OCI-LY7 (cell line): ENCODE measurements at regions not wholly inside any gene's neighbourhood (a gene's known extent, or its start where the extent isn't known, plus 50 kb on each side); places are given as distances from the start of the nearest gene placed in this dataset.

Experiments used
- CTCF ChIP-seq: fragments of 200-600 bp; sonication (generic); conservative IDR thresholded peaks from 2 replicates; pipeline ENCODE4 v1.5.1; 2014; ENCODE audit warnings: mild to moderate bottlenecking, antibody characterized with exemption, low read length, moderate library complexity, mixed read lengths
- EZH2phosphoT487 ChIP-seq: fragments of 200-600 bp; sonication (generic); IDR thresholded peaks from 2 replicates; pipeline ENCODE4 v1.6.1; 2018; ENCODE audit warnings: low read depth, borderline replicate concordance, mild to moderate bottlenecking, mixed run types, antibody characterized with exemption, low read length, moderate library complexity, mixed read lengths

GRCh38 chr2:37826611-37827010 lies 98.5 kb upstream of the RMDN2 start:
- TF ChIP-seq CTCF (no peak), EZH2phosphoT487 (no peak)
